Esophagus squamous epithelium (tissue), 5 donors: ENCODE measurements at regions not wholly inside any gene's neighbourhood (a gene's known extent, or its start where the extent isn't known, plus 50 kb on each side); places are given as distances from the start of the nearest gene placed in this dataset.

ENCODE experiments used
- DNase-seq: peaks from one replicate; lab custom pipeline; 2025; lab: John Stamatoyannopoulos, UW
- H3K27ac ChIP-seq, 4 donors: fragments of 200-600 bp; sonication (generic); one replicate each; pipeline ENCODE4 v1.5.1; 2016 to 2019; ENCODE audit warnings: mild to moderate bottlenecking in 1 of 4
- H3K27me3 ChIP-seq, 4 donors: fragments of 200-600 bp; sonication (generic); 1 replicate in 3 of 4; 2 replicates in 1 of 4; pipeline versions ENCODE4 v1.5.1 to v1.6.0; 2017 to 2021; ENCODE audit warnings: antibody characterized with exemption in 1 of 4
- H3K36me3 ChIP-seq, 3 donors: fragments of 200-600 bp; sonication (generic); one replicate each; pipeline ENCODE4 v1.5.1; 2016 to 2019
- H3K4me1 ChIP-seq, 3 donors: fragments of 200-600 bp; sonication (generic); one replicate each; pipeline ENCODE4 v1.5.1; 2017 to 2019
- H3K4me3 ChIP-seq, 4 donors: fragments of 200-600 bp; sonication (generic); 1 replicate in 3 of 4; 2 replicates in 1 of 4; pipeline ENCODE4 v1.5.1; 2016 to 2019; ENCODE audit warnings: mild to moderate bottlenecking in 2 of 4, moderate library complexity in 1 of 4
- H3K9me3 ChIP-seq, 3 donors: fragments of 200-600 bp; sonication (generic); one replicate each; pipeline ENCODE4 v1.5.1; 2016 to 2019
- CTCF ChIP-seq, 6 experiments: fragments of 450-650 bp in 4 of 6; fragments of 200-600 bp in 2 of 6; sonication (generic) in 2 of 6; IDR thresholded peaks; one replicate each; pipeline ENCODE4 v1.5.1; 2016 to 2019; ENCODE audit warnings: antibody characterized with exemption in 6 of 6, mild to moderate bottlenecking in 4 of 6, moderate library complexity in 4 of 6
- POLR2A ChIP-seq, 4 donors: fragments of 450-650 bp; IDR thresholded peaks; one replicate each; pipeline ENCODE4 v1.6.1; 2017; ENCODE audit warnings: antibody characterized with exemption in 4 of 4, mild to moderate bottlenecking in 4 of 4, moderate library complexity in 3 of 4
- WGBS, 2 donors: methylation state at CpG; one replicate each; pipeline ENCODE4 v1.1.5; 2018; 5-methylcytosine and 5-hydroxymethylcytosine counted together
- intact Hi-C: fragments of 100-400 bp; cut with DNase I; formaldehyde crosslinking; loops from one replicate; pipeline ENCODE4 v1.15.0; 2022
- donor health status: DM: yes; HTN: yes; CAD: no.

GRCh38 chr11:106479646-106480045 is 402.2 kb downstream of the AASDHPPT start:
- intact Hi-C loops = no loop called here
- no peak for TF ChIP-seq CTCF (IDR thresholded peaks at IDR 0.05)
- no peak for TF ChIP-seq POLR2A (IDR thresholded peaks at IDR 0.05)
- Histone ChIP-seq H3K27me3 (peaks cover 0 to 10% (median 0%) of the 10 kb centered on the region in 4 donors), H3K4me1 (no peaks in the 10 kb centered on the region), H3K9me3 (no peaks in the 10 kb centered on the region), H3K36me3 (no peaks in the 10 kb centered on the region), H3K4me3 (no peak overlapping the region), H3K27ac (no peak overlapping the region)
- DNase-seq = no peak
- WGBS, 2 donors = 34 to 47% methylated on average over 3 of the region's 3 CpGs

- intact Hi-C loops = no loop called here
- no peaks in the 10 kb centered on the region for H3K9me3 ChIP-seq
Observed at GRCh38 chr11:106480581-106481190, 403.2 kb downstream of the AASDHPPT start.

GRCh38 chr11:106482917-106483785 is 405.7 kb downstream of the AASDHPPT start:
- DNase-seq = no peak
- Histone ChIP-seq H3K4me3 (no peak overlapping the region), H3K27ac (no peak overlapping the region), H3K9me3 (no peaks in the 10 kb centered on the region), H3K27me3 (no peaks in the 10 kb centered on the region), H3K4me1 (no peaks in the 10 kb centered on the region), H3K36me3 (no peaks in the 10 kb centered on the region)
- no peak for TF ChIP-seq CTCF (IDR thresholded peaks at IDR 0.05)
- TF ChIP-seq POLR2A (IDR thresholded peaks at IDR 0.05) = no peak
- 26 to 29% methylated on average over 3 of the region's 3 CpGs for WGBS, 2 donors
- intact Hi-C loops = no loop called here

More at GRCh38 chr11:106480581-106481190, 403.2 kb downstream of the AASDHPPT start:
- TF ChIP-seq CTCF (IDR thresholded peaks at IDR 0.05) = no peak
- no peak for TF ChIP-seq POLR2A (IDR thresholded peaks at IDR 0.05)
- no peak for DNase-seq
- H3K4me1 ChIP-seq = no peaks in the 10 kb centered on the region
- H3K36me3 ChIP-seq = no peaks in the 10 kb centered on the region
- H3K27ac ChIP-seq = no peak overlapping the region
- H3K27me3 ChIP-seq = no peaks in the 10 kb centered on the region
- no peak overlapping the region for H3K4me3 ChIP-seq
- 74 to 79% methylated on average over 1 of the region's 1 CpG for WGBS, 2 donors

GRCh38 chr11:106491751-106492150 is 414.3 kb downstream of the AASDHPPT start:
- no peak overlapping the region for H3K27ac ChIP-seq
- TF ChIP-seq CTCF (IDR thresholded peaks at IDR 0.05) (no peak), POLR2A (IDR thresholded peaks at IDR 0.05) (no peak)
- intact Hi-C loops = no loop called here
- H3K4me1 ChIP-seq = no peaks in the 10 kb centered on the region
- H3K9me3 ChIP-seq = no peaks in the 10 kb centered on the region
- no peaks in the 10 kb centered on the region for H3K27me3 ChIP-seq
- DNase-seq = no peak
- no peaks in the 10 kb centered on the region for H3K36me3 ChIP-seq
- no peak overlapping the region for H3K4me3 ChIP-seq

GRCh38 chr11:106493751-106494150 is 416.3 kb downstream of the AASDHPPT start:
- Histone ChIP-seq H3K36me3 (no peaks in the 10 kb centered on the region), H3K4me1 (no peaks in the 10 kb centered on the region), H3K27me3 (no peaks in the 10 kb centered on the region), H3K27ac (no peak overlapping the region), H3K4me3 (no peak overlapping the region), H3K9me3 (no peaks in the 10 kb centered on the region)
- DNase-seq = no peak
- intact Hi-C loops = no loop called here
- no peak for TF ChIP-seq POLR2A (IDR thresholded peaks at IDR 0.05)
- no peak for TF ChIP-seq CTCF (IDR thresholded peaks at IDR 0.05)
- WGBS, 2 donors = 18 to 28% methylated on average over 1 of the region's 1 CpG
